Erythroblast (primary cell): ENCODE measurements at regions not wholly inside any gene's neighbourhood (a gene's known extent, or its start where the extent isn't known, plus 50 kb on each side); places are given as distances from the start of the nearest gene placed in this dataset.

Source experiments
- GATA1 ChIP-seq: IDR thresholded peaks from 2 replicates; pipeline ENCODE4 v1.6.1; 2011; ENCODE audit warnings: low read depth, mild to moderate bottlenecking, control low read depth, low read length, moderate library complexity
- POLR2A ChIP-seq: IDR thresholded peaks from 2 replicates; pipeline ENCODE4 v1.6.1; 2011; ENCODE audit warnings: mild to moderate bottlenecking, low read length

DNA sequence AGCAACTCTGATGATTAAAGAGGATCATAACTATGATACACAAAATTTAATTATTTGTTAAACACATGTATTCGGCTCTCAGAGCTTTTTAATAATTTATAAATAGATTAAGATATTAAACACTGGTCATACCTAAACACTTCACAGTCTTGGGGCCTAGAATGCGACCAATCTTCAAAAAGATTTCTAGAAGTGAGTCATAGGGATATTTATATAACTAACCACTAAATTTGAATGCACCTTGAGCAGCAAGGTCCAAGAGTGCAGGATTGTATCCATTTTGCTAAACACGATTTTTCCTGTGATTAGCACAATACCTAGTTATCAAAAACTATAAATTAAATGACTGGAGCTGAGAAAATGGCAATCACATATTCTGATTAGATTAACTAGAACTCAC is 709.3 kb downstream of the EPHA7 start:
- no peak for TF ChIP-seq POLR2A
- no peak for TF ChIP-seq GATA1
